KMS-11 (cell line): ENCODE measurements at regions not wholly inside any gene's neighbourhood (a gene's known extent, or its start where the extent isn't known, plus 50 kb on each side); places are given as distances from the start of the nearest gene placed in this dataset.

ENCODE experiments used
- H2AFZ ChIP-seq: fragments of 200-600 bp; sonication (generic); 2 replicates; pipeline ENCODE4 v1.6.1; 2016; ENCODE audit warnings: antibody characterized with exemption, mixed run types, low read depth
- H3K27ac ChIP-seq: fragments of 200-600 bp; sonication (generic); 2 replicates; pipeline ENCODE4 v1.6.1; 2016; ENCODE audit warnings: mild to moderate bottlenecking, mixed run types
- H3K27me3 ChIP-seq: fragments of 200-600 bp; sonication (generic); 2 replicates; pipeline ENCODE4 v1.6.1; 2017; ENCODE audit warnings: mild to moderate bottlenecking, low read depth, mixed run types, moderate library complexity; ENCODE audit not compliant: insufficient read depth
- H3K36me3 ChIP-seq: fragments of 200-600 bp; sonication (generic); 2 replicates; pipeline ENCODE4 v1.6.1; 2017; ENCODE audit warnings: mild to moderate bottlenecking, mixed run types; ENCODE audit not compliant: insufficient read depth
- H3K4me1 ChIP-seq: fragments of 200-600 bp; sonication (generic); 2 replicates; pipeline ENCODE4 v1.6.1; 2016; ENCODE audit warnings: mild to moderate bottlenecking, low read depth, mixed run types; ENCODE audit not compliant: poor library complexity, severe bottlenecking
- H3K4me2 ChIP-seq: fragments of 200-600 bp; sonication (generic); 2 replicates; pipeline ENCODE4 v1.7.0; 2016; ENCODE audit warnings: mild to moderate bottlenecking, mixed run types
- H3K4me3 ChIP-seq: fragments of 200-600 bp; sonication (generic); IDR thresholded peaks from 2 replicates; pipeline ENCODE4 v1.6.1; 2017; ENCODE audit warnings: low read depth, low read length, mixed read lengths; ENCODE audit not compliant: insufficient read depth
- H3K79me2 ChIP-seq: fragments of 200-600 bp; sonication (generic); 2 replicates; pipeline ENCODE4 v1.6.1; 2016; ENCODE audit warnings: low read depth, mixed run types; ENCODE audit not compliant: insufficient read depth
- H3K9ac ChIP-seq: fragments of 200-600 bp; sonication (generic); 2 replicates; pipeline ENCODE4 v1.6.1; 2016; ENCODE audit warnings: mild to moderate bottlenecking, mixed run types
- H4K20me1 ChIP-seq: fragments of 200-600 bp; sonication (generic); 2 replicates; pipeline ENCODE4 v1.6.1; 2016; ENCODE audit warnings: mild to moderate bottlenecking, mixed run types; ENCODE audit not compliant: insufficient read depth
- TF ChIP-seq, protein P1 (sequence below): fragments of 200-600 bp; sonication (generic); conservative IDR thresholded peaks from 2 replicates; pipeline ENCODE4 v1.6.1; 2017; ENCODE audit warnings: low read depth, mild to moderate bottlenecking, antibody characterized with exemption, low read length, moderate library complexity, mixed read lengths

DNA sequence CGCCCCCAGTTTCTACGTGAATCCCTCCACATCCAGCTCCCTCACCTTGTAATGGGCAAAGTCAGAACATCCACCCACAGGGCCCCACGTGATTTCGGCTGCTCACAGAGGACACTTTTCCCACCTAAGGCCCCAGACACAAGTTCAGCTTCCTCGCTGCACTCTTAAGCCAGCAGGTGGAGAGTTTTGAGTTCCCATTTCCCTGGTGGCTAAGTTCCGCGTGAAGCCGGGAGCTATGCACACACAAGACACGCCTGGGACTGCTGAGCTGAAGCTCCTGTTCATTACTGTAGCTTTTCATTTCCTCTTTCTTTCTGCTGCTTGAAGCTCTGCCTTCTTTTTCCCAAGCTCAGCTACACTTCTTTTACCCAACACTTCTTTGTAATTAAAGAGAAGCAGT is 273.8 kb downstream of the NPIPA8 start:
- Histone ChIP-seq H3K27ac (no peak overlapping the region), H4K20me1 (no peaks in the 10 kb centered on the region), H2AFZ (no peak overlapping the region), H3K36me3 (no peaks in the 10 kb centered on the region), H3K4me1 (no peaks in the 10 kb centered on the region), H3K9ac (no peak overlapping the region), H3K4me3 (no peak overlapping the region), H3K79me2 (no peaks in the 10 kb centered on the region), H3K4me2 (no peak overlapping the region), H3K27me3 (no peaks in the 10 kb centered on the region)
- TF ChIP-seq, protein P1, sequence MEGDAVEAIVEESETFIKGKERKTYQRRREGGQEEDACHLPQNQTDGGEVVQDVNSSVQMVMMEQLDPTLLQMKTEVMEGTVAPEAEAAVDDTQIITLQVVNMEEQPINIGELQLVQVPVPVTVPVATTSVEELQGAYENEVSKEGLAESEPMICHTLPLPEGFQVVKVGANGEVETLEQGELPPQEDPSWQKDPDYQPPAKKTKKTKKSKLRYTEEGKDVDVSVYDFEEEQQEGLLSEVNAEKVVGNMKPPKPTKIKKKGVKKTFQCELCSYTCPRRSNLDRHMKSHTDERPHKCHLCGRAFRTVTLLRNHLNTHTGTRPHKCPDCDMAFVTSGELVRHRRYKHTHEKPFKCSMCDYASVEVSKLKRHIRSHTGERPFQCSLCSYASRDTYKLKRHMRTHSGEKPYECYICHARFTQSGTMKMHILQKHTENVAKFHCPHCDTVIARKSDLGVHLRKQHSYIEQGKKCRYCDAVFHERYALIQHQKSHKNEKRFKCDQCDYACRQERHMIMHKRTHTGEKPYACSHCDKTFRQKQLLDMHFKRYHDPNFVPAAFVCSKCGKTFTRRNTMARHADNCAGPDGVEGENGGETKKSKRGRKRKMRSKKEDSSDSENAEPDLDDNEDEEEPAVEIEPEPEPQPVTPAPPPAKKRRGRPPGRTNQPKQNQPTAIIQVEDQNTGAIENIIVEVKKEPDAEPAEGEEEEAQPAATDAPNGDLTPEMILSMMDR, result no peak

DNA sequence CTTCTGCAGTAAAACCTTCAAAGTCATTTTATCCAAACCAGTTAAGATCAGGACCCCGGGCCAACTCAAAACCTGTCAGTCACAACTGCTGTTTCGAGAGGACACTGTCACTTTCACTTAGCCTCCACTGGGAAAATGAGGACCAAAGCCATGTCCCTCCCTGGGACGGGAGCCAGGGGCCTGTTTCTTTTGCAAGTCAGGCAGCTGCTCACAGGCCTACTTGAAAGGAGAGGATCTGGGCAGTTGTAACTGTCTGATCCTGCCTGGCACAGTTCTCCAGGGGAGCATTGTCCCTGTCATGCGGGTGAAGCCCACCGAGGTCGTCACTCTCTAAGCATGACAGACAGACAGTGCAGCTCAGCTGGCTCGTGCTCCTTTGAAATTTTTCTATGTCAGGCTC is 276.2 kb downstream of the NPIPA8 start:
- Histone ChIP-seq H3K4me3 (no peak overlapping the region), H3K27ac (no peak overlapping the region), H2AFZ (no peak overlapping the region), H3K36me3 (no peaks in the 10 kb centered on the region), H4K20me1 (no peaks in the 10 kb centered on the region), H3K4me2 (no peak overlapping the region), H3K79me2 (no peaks in the 10 kb centered on the region), H3K4me1 (no peaks in the 10 kb centered on the region), H3K27me3 (no peaks in the 10 kb centered on the region), H3K9ac (no peak overlapping the region)
- TF ChIP-seq, protein P1, result no peak

DNA sequence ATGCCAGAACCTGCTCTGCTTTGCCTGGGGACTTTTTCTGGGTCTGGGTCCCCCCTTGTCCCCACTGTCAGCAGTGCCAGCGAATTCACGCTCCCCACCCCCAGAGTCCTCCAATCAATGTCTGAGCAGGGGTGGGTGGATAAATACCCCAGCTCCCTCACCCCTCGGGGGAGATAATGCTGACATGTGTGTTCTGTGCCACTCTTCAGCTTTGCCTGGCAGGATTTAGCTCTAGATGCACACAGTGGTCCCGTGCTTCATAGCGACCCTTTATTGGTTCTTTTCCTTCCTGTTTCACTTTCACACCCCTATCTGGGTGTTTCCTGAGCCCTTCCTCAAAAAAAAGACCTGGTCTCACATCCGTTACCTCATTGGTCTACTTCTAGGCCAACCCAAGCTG is 277.0 kb downstream of the NPIPA8 start:
- Histone ChIP-seq H4K20me1 (no peaks in the 10 kb centered on the region), H3K27ac (no peak overlapping the region), H3K4me1 (no peaks in the 10 kb centered on the region), H3K4me3 (no peak overlapping the region), H3K9ac (no peak overlapping the region), H2AFZ (no peak overlapping the region), H3K79me2 (no peaks in the 10 kb centered on the region), H3K27me3 (no peaks in the 10 kb centered on the region), H3K4me2 (no peak overlapping the region), H3K36me3 (no peaks in the 10 kb centered on the region)
- TF ChIP-seq, protein P1, result no peak

DNA sequence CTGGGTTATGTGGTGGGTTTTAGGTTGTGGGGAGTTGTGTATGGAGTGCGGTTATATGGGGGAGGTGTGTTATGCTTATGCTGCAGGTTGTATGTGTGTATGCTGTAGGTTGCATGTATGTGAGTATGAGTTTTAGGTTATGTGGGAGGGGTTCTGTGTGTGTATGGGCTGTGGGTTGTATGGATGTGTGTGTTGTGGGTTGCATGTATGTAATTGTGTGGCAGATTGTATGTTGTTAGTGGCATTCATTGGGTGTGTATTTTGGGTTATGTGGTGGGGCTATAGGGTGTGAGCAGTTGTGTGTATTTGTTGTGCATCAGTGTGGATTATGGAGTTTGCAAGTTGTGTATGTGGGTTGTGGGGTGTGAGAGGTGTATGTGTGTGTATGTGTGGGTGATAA is 277.4 kb downstream of the NPIPA8 start:
- no peaks in the 10 kb centered on the region for H3K36me3 ChIP-seq
- no peaks in the 10 kb centered on the region for H4K20me1 ChIP-seq
- H3K4me3 ChIP-seq, result no peak overlapping the region
- H3K4me1 ChIP-seq, result no peaks in the 10 kb centered on the region
- no peaks in the 10 kb centered on the region for H3K79me2 ChIP-seq
- H3K9ac ChIP-seq, result no peak overlapping the region
- H3K27me3 ChIP-seq, result no peaks in the 10 kb centered on the region
- H3K27ac ChIP-seq, result no peak overlapping the region
- H3K4me2 ChIP-seq, result no peak overlapping the region
- H2AFZ ChIP-seq, result no peak overlapping the region
- TF ChIP-seq, protein P1, result no peak

DNA sequence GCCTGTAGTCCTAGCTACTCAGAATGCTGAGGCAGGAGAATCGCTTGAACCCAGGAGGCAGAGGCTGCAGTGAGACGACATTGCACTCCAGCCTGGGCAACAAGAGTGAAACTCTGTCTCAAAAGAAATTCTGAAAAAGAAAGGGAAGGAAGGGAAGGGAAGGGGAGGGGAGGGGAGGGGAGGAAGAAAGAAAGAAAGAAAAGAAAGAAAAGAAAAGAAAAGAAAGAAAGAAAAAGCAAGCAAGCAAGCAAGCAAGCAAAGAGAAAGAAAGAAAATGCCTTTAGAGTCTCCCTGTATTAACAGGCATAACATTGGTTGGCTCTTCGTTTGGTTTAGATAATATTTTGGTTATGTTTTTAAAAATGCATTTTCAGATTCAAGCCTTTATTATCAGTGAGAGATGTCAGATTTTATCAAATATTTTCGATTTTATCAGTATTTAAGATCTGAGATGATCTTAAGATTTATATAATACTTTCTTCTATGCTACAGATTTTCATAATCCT is 281.1 kb downstream of the NPIPA8 start:
- Histone ChIP-seq H4K20me1 (no peaks in the 10 kb centered on the region), H3K4me3 (no peak overlapping the region), H3K9ac (no peak overlapping the region), H3K27me3 (no peaks in the 10 kb centered on the region), H2AFZ (no peak overlapping the region), H3K4me1 (no peaks in the 10 kb centered on the region), H3K4me2 (no peak overlapping the region), H3K36me3 (no peaks in the 10 kb centered on the region), H3K27ac (no peak overlapping the region), H3K79me2 (no peaks in the 10 kb centered on the region)
- TF ChIP-seq, protein P1, result no peak
